A204.1 (cell line): ENCODE measurements at regions not wholly inside any gene's neighbourhood (a gene's known extent, or its start where the extent isn't known, plus 50 kb on each side); places are given as distances from the start of the nearest gene placed in this dataset.
A peak's percentile ranks its signal among the peaks of the same experiment; 100 is the strongest.

ENCODE experiments used
- FAIRE-seq: peaks from 2 replicates; lab custom pipeline; 2012; peaks lifted over from hg19 to GRCh38; lab: Jason Lieb, UNC

DNA sequence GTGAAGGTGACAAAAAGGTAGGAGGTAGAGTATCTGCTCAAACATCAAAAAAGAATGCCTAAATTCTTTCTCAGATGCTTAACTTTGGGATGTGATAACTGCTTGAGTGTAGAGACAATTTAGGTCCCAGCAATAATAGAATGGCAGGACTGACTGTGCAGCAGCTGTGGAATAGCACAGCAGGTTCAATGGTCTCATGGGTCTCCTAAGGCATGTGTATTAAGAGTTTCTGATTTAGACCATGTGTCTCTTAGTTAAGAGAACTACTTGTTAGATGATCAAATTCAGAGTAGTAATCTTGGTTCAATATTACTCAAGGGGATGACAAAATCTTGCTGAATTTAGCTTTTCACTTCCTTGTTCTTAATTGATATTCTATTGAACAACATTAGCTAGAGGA is 72.0 kb downstream of the ALX1 start:
- FAIRE-seq: no peak

DNA sequence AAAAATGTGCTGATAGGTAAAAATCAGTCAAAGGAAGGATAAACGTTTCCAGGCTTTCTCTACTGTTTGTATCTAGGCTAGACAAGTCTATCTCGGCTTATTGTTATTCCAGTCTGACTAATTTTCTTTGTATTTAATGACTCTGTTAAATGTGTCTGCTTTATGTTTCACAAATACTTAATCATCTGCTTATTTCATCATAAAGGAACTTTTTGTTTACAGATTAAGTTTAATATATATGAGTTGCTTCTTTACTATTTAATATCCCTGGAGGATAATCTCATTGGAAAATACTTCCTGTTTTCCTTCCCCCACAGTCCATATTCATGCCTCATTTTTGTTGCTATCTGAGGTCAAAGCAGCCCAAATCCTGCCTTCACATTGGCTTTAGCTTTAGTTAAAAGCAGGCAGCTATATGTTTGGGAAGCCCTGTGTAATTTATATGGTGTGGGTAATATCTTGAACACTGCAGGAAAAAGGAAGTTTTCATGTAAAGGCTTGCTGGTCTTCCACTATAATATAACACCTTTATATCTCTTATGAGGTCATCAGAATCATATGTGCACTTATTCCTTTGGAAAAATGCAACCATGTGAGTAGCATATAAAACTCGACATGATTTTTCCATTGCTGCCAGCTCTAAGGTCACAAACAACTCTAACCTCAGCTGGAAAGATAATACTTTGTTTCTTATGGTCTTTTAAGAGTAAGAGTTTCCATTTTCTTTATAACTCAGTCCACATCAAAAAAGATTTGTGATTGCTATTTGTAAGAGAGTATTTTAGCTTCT is 76.8 kb downstream of the ALX1 start:
- FAIRE-seq: no peak

- FAIRE-seq: no peak
Observed at GRCh38 chr12:85357609-85358008, 77.6 kb downstream of the ALX1 start.

DNA sequence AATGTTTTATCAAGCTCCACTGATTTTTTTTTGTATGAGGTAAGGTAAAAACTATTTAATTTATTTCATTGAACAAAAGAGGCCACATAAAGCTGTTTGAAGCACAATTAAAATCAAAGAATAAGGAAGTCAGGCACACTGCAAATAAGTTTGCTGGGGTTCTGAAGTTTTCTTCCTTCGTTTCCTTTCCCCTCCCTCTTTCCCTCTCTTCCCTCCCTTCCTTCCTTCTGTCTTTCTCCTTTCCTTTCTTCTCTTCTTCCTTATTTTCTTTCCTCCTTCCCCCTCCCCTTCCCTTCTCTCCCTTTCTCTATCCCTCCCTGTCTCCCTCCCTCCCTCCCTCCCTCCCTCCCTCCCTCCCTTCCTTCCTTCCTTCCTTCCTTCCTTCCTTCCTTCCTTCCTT is 78.7 kb downstream of the ALX1 start:
- no peak for FAIRE-seq

- FAIRE-seq: no peak
Observed at GRCh38 chr12:85363382-85364190, 83.6 kb downstream of the ALX1 start.

GRCh38 chr12:85367936-85368335 is 87.9 kb downstream of the ALX1 start:
- FAIRE-seq: no peak

DNA sequence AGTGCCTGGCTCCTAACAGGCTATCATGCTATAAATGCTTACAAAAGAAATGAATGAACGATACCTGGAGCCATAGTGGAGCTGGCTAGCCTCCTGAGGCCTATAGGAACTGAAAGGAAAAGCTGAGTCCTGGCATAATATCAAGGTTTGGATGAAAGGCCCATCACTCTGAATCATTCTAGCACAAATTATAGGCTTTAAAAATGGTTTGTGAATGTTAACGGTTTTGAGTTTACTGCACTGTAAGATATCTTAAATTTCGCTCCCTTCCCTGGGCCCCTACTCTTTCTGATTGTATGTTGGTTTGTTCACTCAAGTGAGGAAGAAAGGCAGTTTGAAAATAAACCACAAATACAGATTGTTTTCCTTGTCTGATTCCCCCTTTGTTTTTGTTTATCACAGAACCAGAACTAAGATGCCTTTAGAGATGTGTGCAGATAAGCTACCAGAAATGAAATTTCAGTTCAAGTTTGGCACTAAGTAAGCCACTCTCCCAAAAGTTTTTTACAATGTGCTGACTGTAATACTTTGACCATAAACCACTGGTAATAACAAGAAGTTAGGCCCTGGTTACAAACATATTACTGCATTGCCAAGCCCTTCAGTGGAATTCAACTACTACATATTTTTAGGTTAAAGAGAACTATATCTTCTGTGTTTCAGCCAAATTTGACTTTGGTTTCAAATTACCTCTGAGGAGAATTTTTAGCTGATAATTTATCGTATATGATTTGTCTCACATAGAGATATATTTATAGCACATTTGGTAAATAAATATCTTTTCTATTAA is 89.5 kb downstream of the ALX1 start:
- FAIRE-seq: no peak

- no peak for FAIRE-seq
Observed at GRCh38 chr12:85373045-85373444, 93.0 kb downstream of the ALX1 start.

DNA sequence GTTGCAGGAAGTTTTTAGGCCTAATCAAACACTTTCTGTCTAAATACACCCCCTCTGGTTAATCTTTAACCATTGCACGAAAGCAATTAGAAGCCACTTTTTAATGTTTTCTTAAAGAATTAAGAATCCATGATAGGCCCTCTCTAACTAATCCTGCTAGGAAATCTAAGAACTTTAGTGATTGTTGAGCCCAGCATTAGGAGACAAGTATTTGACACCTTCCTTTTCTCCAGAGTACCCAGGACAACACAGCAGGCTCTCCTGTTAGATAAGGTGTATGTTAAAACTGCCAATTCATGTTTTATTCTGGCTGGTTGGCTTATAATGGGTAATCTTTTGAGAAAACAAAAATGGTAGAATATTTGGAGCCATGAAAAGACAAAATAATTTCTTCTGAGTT is 95.0 kb downstream of the ALX1 start:
- FAIRE-seq: no peak

DNA sequence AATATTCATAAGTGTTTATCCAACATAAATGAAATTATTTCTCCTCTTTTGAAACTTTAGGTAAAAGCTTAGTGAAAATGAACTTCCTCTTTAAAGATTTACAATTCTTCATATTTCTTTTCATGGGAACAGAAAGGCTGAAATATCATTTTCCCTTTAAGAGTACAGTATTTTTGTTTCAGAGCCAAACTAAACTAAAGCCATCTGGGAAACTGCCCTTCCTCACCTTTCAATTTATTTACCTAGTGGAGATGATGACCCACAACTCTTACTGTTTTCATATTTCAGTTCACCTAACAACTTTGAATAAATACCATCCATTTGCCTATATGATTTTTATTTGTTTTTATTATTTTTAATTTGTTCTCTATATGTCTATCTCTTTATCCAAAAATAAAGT is 105.4 kb downstream of the ALX1 start:
- no peak for FAIRE-seq

GRCh38 chr12:85390266-85390665 is 110.2 kb downstream of the ALX1 start:
- no peak for FAIRE-seq

- FAIRE-seq: no peak
Observed at GRCh38 chr12:85392508-85392907, 112.5 kb downstream of the ALX1 start.

DNA sequence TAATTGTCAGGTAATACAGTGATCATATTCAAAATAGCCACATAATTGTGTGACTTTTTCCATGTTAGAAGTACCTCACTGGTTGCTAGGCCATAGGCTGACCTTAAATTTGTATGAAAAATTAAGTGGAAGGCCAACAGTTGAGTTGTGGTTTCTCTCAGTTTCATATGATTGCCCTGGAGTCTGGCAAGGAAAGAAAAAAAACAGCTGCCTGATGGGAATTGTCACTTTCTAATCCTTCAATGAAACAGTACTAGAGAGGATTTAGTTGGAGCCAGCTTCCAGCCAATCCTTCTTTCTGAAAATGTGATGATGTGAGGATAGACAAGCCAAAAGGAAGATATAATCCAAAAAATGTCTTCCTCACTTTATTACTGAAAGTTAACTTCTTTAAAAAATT is 113.6 kb downstream of the ALX1 start:
- no peak for FAIRE-seq

- FAIRE-seq: no peak
Observed at GRCh38 chr12:85394065-85394464, 114.0 kb downstream of the ALX1 start.

GRCh38 chr12:85394809-85395208 is 114.8 kb downstream of the ALX1 start:
- FAIRE-seq: no peak

DNA sequence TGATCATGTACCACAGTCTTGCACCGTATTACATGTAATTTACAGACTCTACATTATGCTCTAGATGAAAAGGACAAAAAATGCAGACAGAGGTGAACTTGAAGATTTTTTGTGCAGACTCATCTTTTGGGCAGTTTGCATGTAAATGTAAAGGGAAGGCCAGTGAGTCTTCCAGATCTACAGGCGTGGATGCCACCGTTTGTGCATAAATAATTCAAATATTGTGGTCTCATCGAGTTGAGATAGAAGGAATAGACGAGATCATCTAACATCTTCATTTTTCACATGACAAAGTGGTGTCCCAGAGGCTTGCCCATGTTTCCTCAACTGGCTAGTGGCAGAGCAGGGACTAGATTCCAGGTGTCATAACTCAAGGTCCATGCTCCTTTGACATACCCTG is 125.2 kb downstream of the ALX1 start:
- FAIRE-seq: no peak

DNA sequence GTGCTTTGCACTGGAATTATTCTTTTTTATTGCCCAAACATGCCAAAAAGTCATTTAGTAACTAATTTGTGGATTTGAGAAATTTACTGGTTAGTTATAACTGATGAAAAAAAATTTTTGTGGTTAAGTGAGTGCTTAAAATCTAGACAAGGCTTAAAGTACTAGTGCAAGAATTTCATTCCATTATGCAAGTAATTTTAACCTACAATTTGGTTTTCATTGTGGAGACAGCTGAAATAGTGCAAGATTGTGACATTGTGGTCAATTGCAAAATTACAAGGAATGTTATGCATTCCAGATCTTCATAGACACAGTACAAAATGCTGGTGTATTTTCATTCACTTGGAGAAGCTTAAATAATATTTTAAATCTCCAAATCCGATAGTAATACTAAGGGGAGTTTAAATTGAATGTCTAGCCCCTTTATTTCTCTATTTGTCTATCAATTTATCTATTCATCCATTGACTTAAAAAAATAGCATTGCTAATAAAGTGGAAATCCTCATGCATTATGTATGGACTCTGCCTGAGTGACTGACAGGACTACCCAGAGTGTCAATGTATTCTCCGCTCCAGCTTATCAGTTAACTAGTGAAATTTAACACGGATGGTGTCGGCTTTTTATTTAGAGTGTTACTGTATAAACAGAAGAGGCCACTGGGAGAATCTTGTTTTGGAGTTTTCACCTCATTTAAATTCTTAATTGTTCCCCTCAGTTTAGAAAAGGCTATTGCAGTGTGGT is 125.9 kb downstream of the ALX1 start:
- no peak for FAIRE-seq

GRCh38 chr12:85413266-85413665 is 133.2 kb downstream of the ALX1 start:
- no peak for FAIRE-seq

DNA sequence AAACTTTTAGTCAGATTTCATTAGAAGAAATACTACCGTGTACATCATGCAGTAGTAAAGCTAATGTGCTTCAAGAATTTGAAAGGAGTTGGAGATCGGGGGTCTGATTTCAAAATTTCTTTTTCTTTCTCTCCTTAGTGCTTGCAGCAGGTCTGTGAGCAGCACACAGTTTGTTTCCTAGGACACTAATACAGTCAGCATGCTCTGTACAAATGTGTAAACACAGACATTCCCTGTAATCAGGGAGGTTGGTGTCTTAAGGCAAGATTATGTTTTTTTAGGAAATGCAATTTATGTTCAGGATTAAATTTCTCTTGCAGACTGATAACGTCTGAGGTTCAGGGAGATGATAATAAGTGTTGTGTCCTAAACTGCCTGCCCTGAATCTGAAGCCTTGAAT is 142.7 kb downstream of the ALX1 start:
- FAIRE-seq: no peak

DNA sequence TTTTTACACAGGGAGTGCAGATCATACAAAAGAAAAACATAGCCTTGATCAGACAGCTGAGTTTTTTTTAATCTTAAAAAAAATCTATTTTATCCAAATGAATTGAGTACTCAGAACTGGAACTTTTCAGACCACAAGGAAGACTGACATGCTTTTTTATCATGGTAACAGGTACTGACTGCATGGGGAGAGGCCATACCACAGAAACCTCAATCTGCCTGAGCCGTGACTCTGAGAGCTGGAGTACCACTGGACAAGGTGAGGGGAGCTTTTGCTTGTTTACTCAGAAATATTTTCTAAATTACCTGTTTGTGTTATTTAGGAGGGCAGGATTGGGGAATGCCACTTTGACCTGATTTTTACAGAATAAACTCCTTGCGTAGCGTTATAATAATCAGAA is 143.9 kb downstream of the ALX1 start:
- FAIRE-seq: no peak

- peak; percentile 86 for FAIRE-seq
Observed at GRCh38 chr12:85424581-85425348, 144.7 kb downstream of the ALX1 start.

DNA sequence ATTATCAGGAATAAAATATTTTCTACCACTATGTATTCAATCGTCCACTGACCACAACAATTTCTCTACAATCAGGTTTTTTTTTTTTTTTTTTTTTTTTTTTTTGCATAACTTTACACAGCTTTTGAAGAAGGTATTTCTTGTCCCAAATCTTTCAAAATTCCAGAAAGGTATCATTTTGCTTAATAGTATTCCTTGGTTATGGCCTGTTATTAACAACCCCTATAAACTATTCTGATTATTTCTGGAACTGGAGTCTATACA is 145.3 kb downstream of the ALX1 start:
- FAIRE-seq: no peak
